GM12872 (cell line): ENCODE measurements at regions not wholly inside any gene's neighbourhood (a gene's known extent, or its start where the extent isn't known, plus 50 kb on each side); places are given as distances from the start of the nearest gene placed in this dataset.

Source experiments
- CTCF ChIP-seq: IDR thresholded peaks from 3 replicates; pipeline ENCODE4 v1.5.1; 2011; ENCODE audit warnings: low read depth, mild to moderate bottlenecking, low read length, moderate library complexity; ENCODE audit not compliant: insufficient read depth

GRCh38 chr16:11480634-11481033 is 106.1 kb downstream of the LITAF start:
- TF ChIP-seq CTCF = no peak

GRCh38 chr16:11481987-11482386 is 104.7 kb downstream of the LITAF start:
- no peak for TF ChIP-seq CTCF

- TF ChIP-seq CTCF = no peak
Observed at GRCh38 chr16:11482946-11483748, 103.6 kb downstream of the LITAF start.

GRCh38 chr16:11484691-11485258 is 101.9 kb downstream of the LITAF start:
- no peak for TF ChIP-seq CTCF

GRCh38 chr16:11485676-11486075 is 101.0 kb downstream of the LITAF start:
- no peak for TF ChIP-seq CTCF

- TF ChIP-seq CTCF = no peak
Observed at GRCh38 chr16:11487289-11487688, 99.4 kb downstream of the LITAF start.

GRCh38 chr16:11488304-11488703 is 98.4 kb downstream of the LITAF start:
- TF ChIP-seq CTCF = no peak
